ENCODE measurements at regions not wholly inside any gene's neighbourhood (a gene's known extent, or its start where the extent isn't known, plus 50 kb on each side); places are given as distances from the start of the nearest gene placed in this dataset.

- H3K36me3 ChIP-seq (ENCODE audit: control insufficient read depth in 1 of 2, insufficient read depth in 2 of 2, low read length in 2 of 2): no peaks in the 10 kb centered on the region
- intact Hi-C loops (cut with micrococcal nuclease): no loop called here
- no peak overlapping the region for H3K4me3 ChIP-seq (replicated peaks in 1 of 2; ENCODE audit: low read depth in 1 of 2, low read length in 2 of 2)
- ChIA-PET CTCF (no interaction called here), RAD21 (ENCODE audit: low non-redundant PET in 1 of 2, low total read pairs in 2 of 2, uncharacterized antibody in 2 of 2, unreplicated experiment in 2 of 2) (no interaction called here), POLR2A (no interaction called here)
- H3K4me1 ChIP-seq (ENCODE audit: control insufficient read depth in 1 of 2, insufficient read depth in 2 of 2, low read length in 2 of 2): no peaks in the 10 kb centered on the region
- no peaks in the 10 kb centered on the region for H3K79me2 ChIP-seq (ENCODE audit: insufficient read depth, low read length)
- DNase-seq (ENCODE audit: low read depth, low spot score) (no peak), ATAC-seq (no peak)
- no peak overlapping the region for H3K27ac ChIP-seq (ENCODE audit: low read depth, low read length)
- H3K4me2 ChIP-seq (ENCODE audit: low read length): no peak overlapping the region
- no peaks in the 10 kb centered on the region for H4K20me1 ChIP-seq (ENCODE audit: insufficient read depth)
- H3K9me3 ChIP-seq (ENCODE audit: control insufficient read depth in 1 of 2, insufficient read depth in 1 of 2, low read depth in 1 of 2, low read length in 2 of 2): no peaks in the 10 kb centered on the region
- H3K9ac ChIP-seq (ENCODE audit: low read length): no peak overlapping the region
- no peaks in the 10 kb centered on the region for H3K27me3 ChIP-seq (ENCODE audit: insufficient read depth, low read length)
- no TSS peak for BruUV-seq (replicated peaks)
- no peak overlapping the region for H2AFZ ChIP-seq (ENCODE audit: low read depth, low read length, poor library complexity, severe bottlenecking)
- no peaks in the 10 kb centered on the region for H3K9me2 ChIP-seq (ENCODE audit: insufficient read depth)
- TF ChIP-seq ATF3 (IDR thresholded peaks at IDR 0.05): no peak
- TF ChIP-seq EZH2 (IDR thresholded peaks at IDR 0.05): no peak
- no peak for TF ChIP-seq REST (IDR thresholded peaks at IDR 0.05; ENCODE audit: low read depth)
- no peak for TF ChIP-seq RAD21 (IDR thresholded peaks at IDR 0.05; ENCODE audit: low read depth)
- TF ChIP-seq, protein P1, sequence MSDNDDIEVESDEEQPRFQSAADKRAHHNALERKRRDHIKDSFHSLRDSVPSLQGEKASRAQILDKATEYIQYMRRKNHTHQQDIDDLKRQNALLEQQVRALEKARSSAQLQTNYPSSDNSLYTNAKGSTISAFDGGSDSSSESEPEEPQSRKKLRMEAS (IDR thresholded peaks at IDR 0.05): no peak
- no peak for TF ChIP-seq CEBPB (IDR thresholded peaks at IDR 0.05; ENCODE audit: low read depth)
Observed at GRCh38 chr6:48750861-48751260, 639.9 kb upstream of the PTCHD4 start.

DNA sequence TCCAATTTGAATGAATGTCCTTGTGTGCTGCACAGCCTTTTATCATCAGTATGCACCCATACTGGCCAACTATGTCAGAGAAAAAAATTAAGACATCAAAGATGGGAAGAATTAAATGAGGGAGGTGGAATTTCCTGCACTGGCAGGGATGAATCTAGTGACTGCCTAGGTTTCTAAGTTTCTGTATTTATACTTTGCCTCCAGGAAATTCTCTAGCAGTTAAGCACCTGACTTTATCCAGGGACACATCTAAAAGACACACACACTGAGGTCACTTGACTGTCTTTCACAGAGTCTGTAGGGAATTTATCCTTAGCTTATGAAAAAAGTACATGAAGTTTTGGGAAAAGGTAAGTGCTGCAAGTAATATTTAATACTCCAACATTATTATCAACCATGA lies 636.5 kb upstream of the PTCHD4 start:
- Histone ChIP-seq H3K9me3 (ENCODE audit: control insufficient read depth in 1 of 2, insufficient read depth in 1 of 2, low read depth in 1 of 2, low read length in 2 of 2) (no peaks in the 10 kb centered on the region), H3K27me3 (ENCODE audit: insufficient read depth, low read length) (no peaks in the 10 kb centered on the region), H3K4me3 (replicated peaks in 1 of 2; ENCODE audit: low read depth in 1 of 2, low read length in 2 of 2) (no peak overlapping the region), H3K9ac (ENCODE audit: low read length) (no peak overlapping the region), H3K4me1 (ENCODE audit: control insufficient read depth in 1 of 2, insufficient read depth in 2 of 2, low read length in 2 of 2) (peaks cover 0 to 6% of the 10 kb centered on the region in 2 experiments; a peak in 1 of 4 replicates), H3K79me2 (ENCODE audit: insufficient read depth, low read length) (no peaks in the 10 kb centered on the region), H3K36me3 (ENCODE audit: control insufficient read depth in 1 of 2, insufficient read depth in 2 of 2, low read length in 2 of 2) (no peaks in the 10 kb centered on the region), H2AFZ (ENCODE audit: low read depth, low read length, poor library complexity, severe bottlenecking) (no peak overlapping the region), H3K9me2 (ENCODE audit: insufficient read depth) (no peaks in the 10 kb centered on the region), H3K4me2 (ENCODE audit: low read length) (no peak overlapping the region), H3K27ac (ENCODE audit: low read depth, low read length) (no peak overlapping the region), H4K20me1 (ENCODE audit: insufficient read depth) (no peaks in the 10 kb centered on the region)
- no peak for ATAC-seq
- CTCF ChIA-PET: no interaction called here
- RAD21 ChIA-PET (ENCODE audit: low non-redundant PET in 1 of 2, low total read pairs in 2 of 2, uncharacterized antibody in 2 of 2, unreplicated experiment in 2 of 2): no interaction called here
- POLR2A ChIA-PET: no interaction called here
- no peak for DNase-seq (ENCODE audit: low read depth, low spot score)
- intact Hi-C loops (cut with micrococcal nuclease): no loop called here
- BruUV-seq (replicated peaks): no TSS peak
- no peak for TF ChIP-seq ZNF274 (IDR thresholded peaks at IDR 0.05; ENCODE audit: low read depth, low read length)
- no peak for TF ChIP-seq FOSL1 (IDR thresholded peaks at IDR 0.05; ENCODE audit: low read depth)
- no peak for TF ChIP-seq EGR1 (IDR thresholded peaks at IDR 0.05; ENCODE audit: low read depth)
- no peak for TF ChIP-seq TCF7L2 (IDR thresholded peaks at IDR 0.05; ENCODE audit: borderline replicate concordance, extremely low read depth, insufficient read depth, insufficient read length)
- TF ChIP-seq, protein P2, sequence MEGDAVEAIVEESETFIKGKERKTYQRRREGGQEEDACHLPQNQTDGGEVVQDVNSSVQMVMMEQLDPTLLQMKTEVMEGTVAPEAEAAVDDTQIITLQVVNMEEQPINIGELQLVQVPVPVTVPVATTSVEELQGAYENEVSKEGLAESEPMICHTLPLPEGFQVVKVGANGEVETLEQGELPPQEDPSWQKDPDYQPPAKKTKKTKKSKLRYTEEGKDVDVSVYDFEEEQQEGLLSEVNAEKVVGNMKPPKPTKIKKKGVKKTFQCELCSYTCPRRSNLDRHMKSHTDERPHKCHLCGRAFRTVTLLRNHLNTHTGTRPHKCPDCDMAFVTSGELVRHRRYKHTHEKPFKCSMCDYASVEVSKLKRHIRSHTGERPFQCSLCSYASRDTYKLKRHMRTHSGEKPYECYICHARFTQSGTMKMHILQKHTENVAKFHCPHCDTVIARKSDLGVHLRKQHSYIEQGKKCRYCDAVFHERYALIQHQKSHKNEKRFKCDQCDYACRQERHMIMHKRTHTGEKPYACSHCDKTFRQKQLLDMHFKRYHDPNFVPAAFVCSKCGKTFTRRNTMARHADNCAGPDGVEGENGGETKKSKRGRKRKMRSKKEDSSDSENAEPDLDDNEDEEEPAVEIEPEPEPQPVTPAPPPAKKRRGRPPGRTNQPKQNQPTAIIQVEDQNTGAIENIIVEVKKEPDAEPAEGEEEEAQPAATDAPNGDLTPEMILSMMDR (IDR thresholded peaks at IDR 0.05 in 2 of 3, conservative IDR thresholded peaks at IDR 0.05 in 1 of 3; ENCODE audit: borderline replicate concordance in 1 of 3, insufficient read depth in 1 of 3, low read depth in 2 of 3, low read length in 2 of 3): no peak
- TF ChIP-seq REST (IDR thresholded peaks at IDR 0.05; ENCODE audit: low read depth): no peak
